HFFc6 (cell line): ENCODE measurements at regions not wholly inside any gene's neighbourhood (a gene's known extent, or its start where the extent isn't known, plus 50 kb on each side); places are given as distances from the start of the nearest gene placed in this dataset.

ENCODE experiments used
- DNase-seq: peaks from one replicate; pipeline ENCODE4 v3.0.0-alpha.2; 2018
- H3K27ac Mint-ChIP-seq: 2 replicates; pipeline ENCODE4 v1.8.0; 2020; ENCODE audit warnings: mild to moderate bottlenecking, mixed read lengths
- H3K27me3 Mint-ChIP-seq: 2 replicates; pipeline ENCODE4 v1.8.0; 2021; ENCODE audit warnings: mild to moderate bottlenecking, moderate library complexity, mixed read lengths; ENCODE audit not compliant: insufficient read depth
- H3K36me3 Mint-ChIP-seq: 2 replicates; pipeline ENCODE4 v1.8.0; 2021; ENCODE audit warnings: low read depth, mixed read lengths
- H3K4me1 Mint-ChIP-seq: 2 replicates; pipeline ENCODE4 v1.8.0; 2020; ENCODE audit warnings: low read depth, mixed read lengths
- H3K4me3 Mint-ChIP-seq: 2 replicates; pipeline ENCODE4 v1.8.0; 2020; ENCODE audit warnings: mild to moderate bottlenecking, moderate library complexity, mixed read lengths
- H3K9me3 Mint-ChIP-seq: 2 replicates; pipeline ENCODE4 v1.8.0; 2020; ENCODE audit warnings: mild to moderate bottlenecking, mixed read lengths
- CTCF ChIP-seq: fragments of 200-600 bp; sonication (generic); IDR thresholded peaks from 2 replicates; pipeline ENCODE4 v1.5.0; 2021; ENCODE audit warnings: antibody characterized with exemption, mild to moderate bottlenecking

- Mint-ChIP-seq H3K36me3 (0 out of 2 replicates have a peak, but pooled peaks cover 4% of the 10 kb centered on the region), H3K27ac (no peak overlapping the region), H3K9me3 (peaks cover 23% of the 10 kb centered on the region), H3K27me3 (no peaks in the 10 kb centered on the region), H3K4me3 (no peak overlapping the region), H3K4me1 (no peaks in the 10 kb centered on the region)
- no peak for TF ChIP-seq CTCF
- no peak for DNase-seq
Measured at GRCh38 chr2:103364177-103364576, 602.3 kb downstream of the TMEM182 start.

- peaks cover 23% of the 10 kb centered on the region for H3K9me3 Mint-ChIP-seq
- 0 out of 2 replicates have a peak, but pooled peaks cover 4% of the 10 kb centered on the region for H3K36me3 Mint-ChIP-seq
- no peaks in the 10 kb centered on the region for H3K4me1 Mint-ChIP-seq
- no peak overlapping the region for H3K4me3 Mint-ChIP-seq
- DNase-seq, result no peak
- TF ChIP-seq CTCF, result no peak
- H3K27me3 Mint-ChIP-seq, result no peaks in the 10 kb centered on the region
- H3K27ac Mint-ChIP-seq, result no peak overlapping the region
Measured at GRCh38 chr2:103365071-103365470, 603.2 kb downstream of the TMEM182 start.

GRCh38 chr2:103367877-103368276 lies 606.0 kb downstream of the TMEM182 start:
- no peaks in the 10 kb centered on the region for H3K36me3 Mint-ChIP-seq
- peaks cover 27% of the 10 kb centered on the region for H3K9me3 Mint-ChIP-seq
- no peak for TF ChIP-seq CTCF
- no peak overlapping the region for H3K27ac Mint-ChIP-seq
- DNase-seq, result no peak
- no peak overlapping the region for H3K4me3 Mint-ChIP-seq
- no peaks in the 10 kb centered on the region for H3K4me1 Mint-ChIP-seq
- no peaks in the 10 kb centered on the region for H3K27me3 Mint-ChIP-seq

- no peak for TF ChIP-seq CTCF
- H3K27me3 Mint-ChIP-seq, result no peaks in the 10 kb centered on the region; the same call in none of the 2 replicates
- H3K4me3 Mint-ChIP-seq, result no peak overlapping the region
- no peak for DNase-seq
- peaks cover 37% of the 10 kb centered on the region for H3K9me3 Mint-ChIP-seq
- peaks cover 4% of the 10 kb centered on the region; the same call in 1 of the 2 replicates for H3K36me3 Mint-ChIP-seq
- no peak overlapping the region for H3K27ac Mint-ChIP-seq
- no peaks in the 10 kb centered on the region for H3K4me1 Mint-ChIP-seq
Measured at GRCh38 chr2:103383541-103383940, 621.7 kb downstream of the TMEM182 start.

DNA sequence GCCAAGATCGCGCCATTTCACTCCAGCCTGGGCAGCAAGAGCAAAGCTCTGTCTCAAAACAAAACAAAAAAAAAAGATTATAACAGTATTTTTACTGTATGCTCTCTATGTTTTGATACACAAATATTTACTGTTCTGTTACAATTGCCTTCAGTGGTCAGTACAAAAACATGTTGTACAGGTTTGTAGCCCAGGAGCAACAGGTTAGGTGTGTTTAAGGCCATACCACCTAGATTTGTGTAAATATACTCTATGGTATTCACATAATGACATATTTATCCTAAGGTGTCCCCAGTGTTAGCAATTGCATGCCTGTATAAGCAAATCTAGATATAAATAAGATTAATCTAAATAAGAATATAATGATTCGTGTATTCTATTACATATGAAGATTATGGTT lies 625.0 kb downstream of the TMEM182 start:
- Mint-ChIP-seq H3K9me3 (peaks cover 38% of the 10 kb centered on the region), H3K4me1 (no peaks in the 10 kb centered on the region), H3K27ac (no peak overlapping the region), H3K36me3 (peaks cover 4% of the 10 kb centered on the region; the same call in 1 of the 2 replicates), H3K4me3 (no peak overlapping the region), H3K27me3 (peaks cover 1% of the 10 kb centered on the region; the same call in 1 of the 2 replicates)
- TF ChIP-seq CTCF, result no peak
- DNase-seq, result no peak

DNA sequence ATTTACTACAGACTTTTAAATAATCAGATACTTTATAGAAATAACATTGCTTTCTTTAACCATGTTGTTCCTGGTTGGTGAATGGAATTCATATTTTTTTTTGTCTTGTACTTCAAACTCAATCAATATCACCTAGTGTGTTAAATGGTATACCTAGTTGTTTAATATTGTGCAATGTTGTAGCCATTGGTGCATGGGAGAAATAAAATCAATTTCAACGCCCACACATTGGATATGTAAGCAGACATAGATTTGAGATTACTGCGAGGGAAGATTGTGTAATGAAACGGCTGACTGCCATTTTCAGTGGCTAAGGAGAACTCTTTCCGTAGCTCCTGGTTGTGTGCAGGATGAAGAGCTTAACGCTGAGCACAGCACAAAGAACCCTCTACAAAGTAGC lies 626.1 kb downstream of the TMEM182 start:
- Mint-ChIP-seq H3K9me3 (peaks cover 31% of the 10 kb centered on the region), H3K27ac (no peak overlapping the region), H3K36me3 (peaks cover 4% of the 10 kb centered on the region; the same call in 1 of the 2 replicates), H3K4me1 (no peaks in the 10 kb centered on the region), H3K27me3 (peaks cover 1% of the 10 kb centered on the region; the same call in 1 of the 2 replicates), H3K4me3 (no peak overlapping the region)
- no peak for DNase-seq
- no peak for TF ChIP-seq CTCF
